Activated naive CD4-positive, alpha-beta T cell treated with anti-CD3 and anti-CD28 coated beads for 36 hours (primary cell): ENCODE measurements at regions not wholly inside any gene's neighbourhood (a gene's known extent, or its start where the extent isn't known, plus 50 kb on each side); places are given as distances from the start of the nearest gene placed in this dataset.

Experiments
- CTCF ChIA-PET: fragments of 350-600 bp; sonication (Branson Sonifier 250); formaldehyde crosslinking; loops from one replicate; lab custom pipeline; 2021; ENCODE audit warnings: antibody characterized with exemption; lab: Charles Lee
- DNase-seq: peaks from one replicate; pipeline ENCODE4 v3.0.0-alpha.2; 2020
- H3K27ac Mint-ChIP-seq: one replicate; pipeline ENCODE4 v1.8.0; 2021; ENCODE audit warnings: mild to moderate bottlenecking, mixed read lengths
- H3K27me3 Mint-ChIP-seq: one replicate; pipeline ENCODE4 v1.8.0; 2021; ENCODE audit warnings: low read depth, mixed read lengths
- H3K36me3 Mint-ChIP-seq: one replicate; pipeline ENCODE4 v1.8.0; 2021; ENCODE audit warnings: low read depth, mixed read lengths
- H3K4me1 Mint-ChIP-seq: one replicate; pipeline ENCODE4 v1.8.0; 2021; ENCODE audit warnings: low read depth, mixed read lengths
- H3K4me3 Mint-ChIP-seq: one replicate; pipeline ENCODE4 v1.8.0; 2021; ENCODE audit warnings: mild to moderate bottlenecking, moderate library complexity, mixed read lengths
- H3K9me3 Mint-ChIP-seq: one replicate; pipeline ENCODE4 v1.8.0; 2021; ENCODE audit warnings: mixed read lengths
- intact Hi-C: fragments of 100-400 bp; cut with micrococcal nuclease; formaldehyde crosslinking; loops from one replicate; pipeline ENCODE4 v1.15.1; 2023

DNA sequence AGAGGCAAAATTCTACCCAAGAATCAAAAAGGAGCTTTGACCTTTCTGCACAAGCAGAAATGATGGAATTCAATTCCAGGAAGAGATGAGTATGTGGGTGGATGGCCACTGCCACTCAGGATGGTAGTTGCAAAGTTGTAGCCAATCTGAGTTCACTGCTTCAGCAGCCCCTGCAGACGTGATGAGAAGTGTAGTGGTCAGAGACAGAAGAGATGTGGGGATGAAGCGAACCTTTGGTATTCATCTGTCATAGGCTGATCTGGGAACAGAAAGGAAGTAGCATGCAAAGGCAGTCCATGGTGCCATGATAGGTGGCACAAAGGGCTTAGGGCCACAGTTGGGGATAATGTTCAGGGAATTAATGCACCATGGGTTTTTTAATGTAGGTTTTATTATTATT lies 81.1 kb upstream of the PGBD5 start:
- no peak for DNase-seq
- H3K9me3 Mint-ChIP-seq = no peaks in the 10 kb centered on the region
- no peak overlapping the region for H3K27ac Mint-ChIP-seq
- no peaks in the 10 kb centered on the region for H3K4me1 Mint-ChIP-seq
- intact Hi-C loops = no loop called here
- no peaks in the 10 kb centered on the region for H3K36me3 Mint-ChIP-seq
- CTCF ChIA-PET = no interaction called here
- H3K27me3 Mint-ChIP-seq = peaks cover 6% of the 10 kb centered on the region
- no peak overlapping the region for H3K4me3 Mint-ChIP-seq

DNA sequence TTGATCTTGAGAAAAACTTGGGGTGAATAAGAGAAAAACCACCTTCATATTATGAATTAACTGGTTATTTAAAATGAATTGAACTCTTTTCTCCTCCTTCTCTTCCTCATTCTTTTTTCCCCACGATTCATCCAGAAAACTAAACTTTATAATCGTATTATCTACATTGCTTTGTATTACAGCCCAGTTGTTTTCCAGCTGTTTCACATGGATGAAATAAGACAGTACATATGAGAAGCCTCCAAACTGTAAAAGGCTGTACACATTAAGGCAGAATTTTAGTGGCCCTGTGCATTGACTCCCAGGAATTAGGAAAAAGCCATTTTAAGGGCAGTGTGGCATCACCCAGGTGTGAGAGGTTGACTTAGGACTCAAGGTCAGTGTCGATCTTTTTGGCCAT lies 80.3 kb upstream of the PGBD5 start:
- Mint-ChIP-seq H3K36me3 (no peaks in the 10 kb centered on the region), H3K9me3 (no peaks in the 10 kb centered on the region), H3K4me3 (no peak overlapping the region), H3K27me3 (peaks cover 6% of the 10 kb centered on the region), H3K4me1 (no peaks in the 10 kb centered on the region), H3K27ac (no peak overlapping the region)
- DNase-seq = no peak
- CTCF ChIA-PET = interaction anchor here (0.6 kb wide), 1 partner anchor 311 kb away, joined by 3 read pairs; no protein-coding TSS in a partner anchor
- intact Hi-C loops = no loop called here

DNA sequence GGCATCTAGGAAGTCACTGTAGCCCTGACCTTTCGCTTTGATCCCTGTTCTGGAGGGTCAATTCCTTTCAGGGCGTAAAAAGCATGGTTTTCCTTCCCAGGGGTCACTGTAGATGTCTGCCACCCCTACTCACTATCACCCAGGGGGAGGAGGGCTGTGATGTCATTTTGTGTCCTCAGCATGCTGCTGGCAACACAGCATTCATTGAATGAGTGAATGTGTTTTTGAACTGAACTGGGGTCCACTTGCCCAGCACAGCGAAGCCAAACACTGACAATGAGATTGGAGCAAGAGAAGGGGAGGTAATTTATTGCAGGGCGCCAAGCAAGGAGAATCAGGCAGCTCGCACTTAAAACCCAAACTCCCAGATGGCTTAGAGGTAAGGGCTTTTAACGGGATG lies 78.2 kb upstream of the PGBD5 start:
- Mint-ChIP-seq H3K9me3 (no peaks in the 10 kb centered on the region), H3K36me3 (no peaks in the 10 kb centered on the region), H3K4me1 (no peaks in the 10 kb centered on the region), H3K27ac (no peak overlapping the region), H3K27me3 (peaks cover 4% of the 10 kb centered on the region), H3K4me3 (no peak overlapping the region)
- CTCF ChIA-PET = no interaction called here
- intact Hi-C loops = no loop called here
- no peak for DNase-seq

DNA sequence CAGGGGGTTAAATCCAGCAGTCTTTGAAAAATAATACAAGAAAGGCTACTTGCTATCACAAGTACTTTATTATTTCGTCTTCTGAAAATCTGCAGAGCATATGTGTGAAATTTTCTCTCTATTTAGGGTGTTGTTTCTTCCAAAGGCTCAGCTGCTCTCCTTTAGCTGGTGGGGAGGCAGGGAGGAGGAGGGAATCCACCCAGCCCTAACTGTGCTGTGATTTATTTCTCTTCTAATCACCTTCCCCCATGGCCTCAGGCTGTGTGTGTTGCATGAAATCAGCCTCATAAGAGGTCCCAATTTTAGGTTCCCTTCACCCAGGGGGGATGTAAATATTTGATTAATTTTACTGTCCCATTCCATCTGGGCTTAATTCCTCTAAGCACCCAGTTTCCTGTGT lies 77.6 kb upstream of the PGBD5 start:
- intact Hi-C loops = no loop called here
- no peak for DNase-seq
- no peaks in the 10 kb centered on the region for H3K36me3 Mint-ChIP-seq
- H3K27ac Mint-ChIP-seq = no peak overlapping the region
- H3K4me3 Mint-ChIP-seq = no peak overlapping the region
- no peaks in the 10 kb centered on the region for H3K4me1 Mint-ChIP-seq
- H3K27me3 Mint-ChIP-seq = peaks cover 6% of the 10 kb centered on the region
- CTCF ChIA-PET = no interaction called here
- no peaks in the 10 kb centered on the region for H3K9me3 Mint-ChIP-seq

DNA sequence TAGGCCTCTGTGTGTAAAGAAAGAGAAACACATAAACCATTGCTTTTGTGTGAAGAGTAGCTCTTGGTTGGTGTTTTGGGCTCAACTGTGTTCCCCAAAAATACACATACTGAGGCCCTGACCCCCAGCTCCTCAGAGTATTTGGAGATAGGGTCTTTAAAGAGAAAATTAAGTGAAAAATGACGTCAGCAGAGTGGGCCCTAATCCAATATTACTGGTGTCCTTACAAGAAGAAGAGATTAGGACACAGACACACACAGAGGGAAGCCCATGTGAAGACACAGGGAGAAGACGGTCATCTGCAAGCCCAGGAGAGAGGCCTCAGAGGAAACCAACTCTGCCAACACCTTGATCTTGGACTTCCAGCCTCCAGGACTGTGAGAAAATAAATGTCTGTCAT lies 76.9 kb upstream of the PGBD5 start:
- H3K4me3 Mint-ChIP-seq = no peak overlapping the region
- no peaks in the 10 kb centered on the region for H3K36me3 Mint-ChIP-seq
- DNase-seq = no peak
- CTCF ChIA-PET = no interaction called here
- H3K9me3 Mint-ChIP-seq = no peaks in the 10 kb centered on the region
- H3K27ac Mint-ChIP-seq = no peak overlapping the region
- H3K4me1 Mint-ChIP-seq = no peaks in the 10 kb centered on the region
- intact Hi-C loops = no loop called here
- H3K27me3 Mint-ChIP-seq = peaks cover 9% of the 10 kb centered on the region

DNA sequence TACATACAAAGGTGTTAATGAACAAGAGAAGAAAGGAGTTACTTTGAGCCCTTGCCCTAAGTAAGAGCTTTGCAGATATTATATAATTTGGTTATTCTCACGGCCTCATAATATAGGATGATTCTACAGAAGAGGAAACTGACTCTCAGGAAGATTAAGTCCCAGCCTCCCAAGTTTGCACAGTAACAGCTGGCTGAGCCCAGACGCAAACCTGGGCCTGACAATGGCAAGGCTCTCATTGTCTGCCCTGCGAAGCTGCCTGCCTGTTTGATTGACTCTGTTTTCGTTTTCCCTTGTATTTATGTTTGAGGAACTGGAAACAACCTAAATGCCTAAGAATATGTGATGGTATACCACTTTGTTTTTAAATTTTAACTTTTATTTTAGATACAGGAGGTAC lies 76.2 kb upstream of the PGBD5 start:
- Mint-ChIP-seq H3K36me3 (no peaks in the 10 kb centered on the region), H3K4me1 (no peaks in the 10 kb centered on the region), H3K4me3 (no peak overlapping the region), H3K9me3 (no peaks in the 10 kb centered on the region), H3K27ac (no peak overlapping the region), H3K27me3 (peaks cover 14% of the 10 kb centered on the region)
- CTCF ChIA-PET = no interaction called here
- no peak for DNase-seq
- intact Hi-C loops = no loop called here

DNA sequence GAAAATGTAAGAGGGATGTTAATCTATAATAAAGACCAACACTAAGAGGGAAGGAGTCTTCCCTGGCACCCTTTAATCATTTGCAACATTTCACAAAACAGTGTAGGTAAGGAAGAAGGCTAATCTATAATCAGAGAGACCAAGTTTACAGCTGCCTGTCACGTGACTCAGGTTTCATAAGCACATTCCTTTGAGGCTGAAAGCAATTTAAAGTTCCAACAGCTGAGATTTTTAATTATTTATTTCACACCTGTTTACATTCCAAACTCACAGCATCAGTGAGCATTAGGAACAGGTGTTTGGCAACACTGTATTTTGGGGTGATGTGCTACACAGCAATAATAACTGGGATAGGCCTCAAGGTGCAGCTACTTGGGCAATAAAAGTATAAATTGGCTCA lies 75.7 kb upstream of the PGBD5 start:
- intact Hi-C loops = no loop called here
- H3K36me3 Mint-ChIP-seq = no peaks in the 10 kb centered on the region
- no peaks in the 10 kb centered on the region for H3K9me3 Mint-ChIP-seq
- H3K27ac Mint-ChIP-seq = no peak overlapping the region
- H3K4me3 Mint-ChIP-seq = no peak overlapping the region
- peaks cover 18% of the 10 kb centered on the region for H3K27me3 Mint-ChIP-seq
- DNase-seq = no peak
- H3K4me1 Mint-ChIP-seq = no peaks in the 10 kb centered on the region
- CTCF ChIA-PET = no interaction called here

DNA sequence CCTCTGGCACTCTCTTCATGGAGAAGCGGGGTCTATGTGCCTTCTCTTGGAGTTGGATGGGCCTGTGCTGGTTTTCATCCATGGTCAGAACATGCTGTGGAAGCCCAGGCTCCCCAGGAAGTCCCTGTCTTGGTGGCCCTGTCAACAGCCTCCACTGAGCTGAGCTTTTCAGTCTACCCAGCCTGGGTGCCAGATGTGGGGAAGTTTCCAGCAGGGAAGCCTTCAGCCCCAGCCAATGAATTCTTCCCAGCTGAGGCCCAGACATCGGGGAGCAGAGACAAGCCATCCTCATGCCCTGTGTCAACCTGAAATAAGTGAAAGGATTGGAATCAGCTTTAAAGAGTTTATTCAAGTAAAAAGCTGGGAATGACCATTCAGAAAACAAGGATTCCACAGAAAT lies 75.1 kb upstream of the PGBD5 start:
- Mint-ChIP-seq H3K9me3 (no peaks in the 10 kb centered on the region), H3K4me1 (no peaks in the 10 kb centered on the region), H3K36me3 (no peaks in the 10 kb centered on the region), H3K4me3 (no peak overlapping the region), H3K27ac (no peak overlapping the region), H3K27me3 (peaks cover 17% of the 10 kb centered on the region)
- no peak for DNase-seq
- intact Hi-C loops = no loop called here
- CTCF ChIA-PET = no interaction called here

DNA sequence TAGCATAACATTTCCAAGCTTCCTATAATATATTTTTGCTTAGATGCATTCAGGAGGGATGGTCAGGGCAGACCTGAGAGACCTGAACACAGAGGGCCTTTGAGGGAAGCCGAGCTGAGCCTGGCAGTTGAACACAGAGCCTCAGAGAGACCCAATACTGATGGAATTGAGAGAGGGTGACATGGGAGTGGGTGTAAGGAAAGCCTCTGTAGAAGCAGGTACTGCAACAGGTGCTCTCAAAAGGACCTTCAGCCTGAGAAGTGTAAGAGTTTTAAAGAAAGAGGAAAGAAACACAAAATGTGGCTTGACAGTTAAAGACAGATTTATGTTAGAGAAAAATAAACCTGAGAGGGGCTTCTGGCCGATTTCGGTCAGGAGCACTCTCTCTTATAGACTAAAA lies 73.9 kb upstream of the PGBD5 start:
- no peak overlapping the region for H3K4me3 Mint-ChIP-seq

DNA sequence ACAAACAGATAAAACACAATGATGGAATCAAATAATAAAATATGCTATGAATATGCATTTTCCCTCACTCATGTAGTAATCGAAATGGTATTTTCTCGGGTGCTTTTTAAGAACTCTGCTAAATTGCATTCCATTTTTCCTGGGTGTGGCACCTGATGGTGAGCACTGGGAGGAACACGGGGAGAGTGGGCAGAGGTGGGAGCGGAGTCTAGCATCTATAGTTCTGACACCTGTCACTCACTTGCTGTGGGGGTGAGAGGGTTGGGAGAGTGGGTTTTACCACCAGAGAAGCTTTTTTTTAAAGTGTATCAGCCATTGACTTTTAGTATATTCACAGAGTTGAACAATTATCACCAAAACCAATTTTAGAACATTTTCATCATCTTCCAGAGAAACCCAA lies 73.4 kb upstream of the PGBD5 start:
- Mint-ChIP-seq H3K36me3 (no peaks in the 10 kb centered on the region), H3K4me3 (no peak overlapping the region), H3K4me1 (no peaks in the 10 kb centered on the region), H3K27me3 (peaks cover 18% of the 10 kb centered on the region), H3K9me3 (no peaks in the 10 kb centered on the region), H3K27ac (no peak overlapping the region)
- no peak for DNase-seq
- intact Hi-C loops = no loop called here
- CTCF ChIA-PET = no interaction called here

More for the DNA sequence above, 73.9 kb upstream of the PGBD5 start:
- Mint-ChIP-seq H3K27ac (no peak overlapping the region), H3K4me1 (no peaks in the 10 kb centered on the region), H3K36me3 (no peaks in the 10 kb centered on the region), H3K9me3 (no peaks in the 10 kb centered on the region), H3K27me3 (peaks cover 18% of the 10 kb centered on the region)
- no peak for DNase-seq
- CTCF ChIA-PET = no interaction called here
- intact Hi-C loops = no loop called here

DNA sequence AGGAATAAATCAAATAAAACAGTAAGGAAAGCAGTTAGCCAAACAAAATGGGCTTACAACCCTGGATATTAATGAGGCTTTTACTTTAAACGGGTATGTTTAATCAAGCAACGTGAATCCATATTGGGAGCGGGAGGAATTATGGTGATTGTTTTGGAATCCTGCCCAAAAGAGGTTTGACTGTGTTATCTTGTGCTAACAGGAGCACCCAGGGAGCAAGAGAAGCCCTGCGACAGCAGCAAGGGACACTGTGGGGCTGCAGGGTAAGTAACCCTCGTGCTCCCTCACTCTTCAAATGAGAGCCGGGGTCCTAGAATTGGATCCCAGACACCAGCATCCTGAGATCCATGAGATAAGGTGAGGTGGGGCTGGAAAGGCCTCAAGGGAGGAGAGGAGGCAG lies 72.6 kb upstream of the PGBD5 start:
- Mint-ChIP-seq H3K27ac (no peak overlapping the region), H3K9me3 (no peaks in the 10 kb centered on the region), H3K4me1 (no peaks in the 10 kb centered on the region), H3K4me3 (no peak overlapping the region), H3K27me3 (peaks cover 20% of the 10 kb centered on the region), H3K36me3 (no peaks in the 10 kb centered on the region)
- CTCF ChIA-PET = no interaction called here
- intact Hi-C loops = no loop called here
- no peak for DNase-seq

DNA sequence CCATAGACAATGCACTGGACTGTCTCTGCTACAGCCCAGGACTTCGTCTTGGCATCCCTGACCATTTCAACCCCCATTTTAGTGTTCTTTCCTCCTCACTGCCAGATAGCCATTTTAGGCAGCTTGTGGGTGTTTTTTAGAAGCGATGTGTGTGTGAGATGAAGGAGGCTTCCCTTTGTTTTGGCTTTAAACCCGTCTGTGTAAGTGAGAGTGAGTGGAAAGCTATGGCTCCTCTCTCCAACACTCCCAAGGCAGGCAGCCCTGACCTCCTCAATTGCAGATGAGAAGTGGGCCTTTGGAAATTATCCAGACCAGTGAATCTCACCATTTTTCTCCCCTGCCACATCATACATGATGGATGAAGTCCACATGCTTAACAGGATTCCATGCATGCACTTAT lies 70.3 kb upstream of the PGBD5 start:
- Mint-ChIP-seq H3K4me3 (no peak overlapping the region), H3K36me3 (no peaks in the 10 kb centered on the region), H3K27ac (no peak overlapping the region), H3K27me3 (peaks cover 20% of the 10 kb centered on the region), H3K4me1 (no peaks in the 10 kb centered on the region), H3K9me3 (no peaks in the 10 kb centered on the region)
- no peak for DNase-seq
- CTCF ChIA-PET = no interaction called here
- intact Hi-C loops = no loop called here

DNA sequence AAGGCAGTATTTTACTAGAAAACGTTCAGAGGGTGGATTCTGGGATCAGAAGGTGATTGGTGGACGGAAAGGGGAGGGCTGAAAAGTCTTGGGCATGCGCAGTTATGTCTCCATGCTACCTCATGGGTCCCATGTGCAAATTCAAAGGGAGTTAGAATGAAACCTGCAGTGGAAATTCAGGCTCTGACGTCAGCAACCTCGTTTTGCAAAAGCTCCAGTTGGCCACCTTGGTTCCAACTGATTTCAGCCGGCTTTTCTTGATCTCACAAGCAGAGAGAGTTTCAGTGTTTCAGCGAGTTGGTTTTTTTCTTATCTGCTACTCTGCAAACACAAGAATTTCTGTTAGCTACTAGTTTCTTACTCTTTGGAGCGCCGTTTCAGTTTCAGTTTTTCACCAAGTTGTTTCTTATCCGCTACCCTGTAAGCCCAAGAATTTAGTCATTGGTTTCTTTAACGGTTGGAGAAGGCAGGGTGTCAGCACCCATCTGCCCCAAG lies 69.8 kb upstream of the PGBD5 start:
- CTCF ChIA-PET = no interaction called here
- no peak overlapping the region for H3K27ac Mint-ChIP-seq
- no peak overlapping the region for H3K4me3 Mint-ChIP-seq
- H3K9me3 Mint-ChIP-seq = no peaks in the 10 kb centered on the region
- no peaks in the 10 kb centered on the region for H3K36me3 Mint-ChIP-seq
- no peak for DNase-seq
- intact Hi-C loops = no loop called here
- H3K4me1 Mint-ChIP-seq = no peaks in the 10 kb centered on the region
- peaks cover 20% of the 10 kb centered on the region for H3K27me3 Mint-ChIP-seq

DNA sequence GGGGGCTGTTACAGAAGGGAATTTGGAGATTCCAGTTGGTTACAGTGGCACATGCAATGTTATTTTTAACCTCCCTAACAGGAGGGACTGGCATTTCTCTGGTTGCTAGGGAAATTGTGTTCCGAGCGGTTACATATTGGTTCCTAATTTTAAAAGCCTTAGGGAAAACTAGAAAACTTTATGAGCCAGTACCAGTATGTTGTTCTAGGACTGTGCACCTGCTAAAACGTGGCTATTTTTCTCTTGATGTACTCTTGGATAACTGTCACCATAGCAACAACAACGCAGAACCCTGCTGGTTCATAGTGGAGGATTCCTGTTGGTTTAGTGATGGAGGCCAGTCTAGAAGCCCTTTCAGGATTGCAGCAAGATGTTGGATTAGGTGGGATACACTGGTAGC lies 68.9 kb upstream of the PGBD5 start:
- no peak for DNase-seq
- H3K4me3 Mint-ChIP-seq = no peak overlapping the region
- no peaks in the 10 kb centered on the region for H3K9me3 Mint-ChIP-seq
- peaks cover 25% of the 10 kb centered on the region for H3K27me3 Mint-ChIP-seq
- intact Hi-C loops = no loop called here
- no peaks in the 10 kb centered on the region for H3K36me3 Mint-ChIP-seq
- CTCF ChIA-PET = no interaction called here
- H3K4me1 Mint-ChIP-seq = no peaks in the 10 kb centered on the region
- H3K27ac Mint-ChIP-seq = no peak overlapping the region
